Panc1 (cell line): ENCODE measurements at regions not wholly inside any gene's neighbourhood (a gene's known extent, or its start where the extent isn't known, plus 50 kb on each side); places are given as distances from the start of the nearest gene placed in this dataset.

ENCODE experiments used
- ATAC-seq: fragments of 200-7000 bp; cut with Tn5 transposase; 2 replicates; pipeline ENCODE4 v1.9.1; 2020; ENCODE audit warnings: mild to moderate bottlenecking, moderate library complexity
- BruUV-seq: library from RNA; stranded (reverse); fragments of 400-500 nt; replicated peaks from 2 replicates; lab custom pipeline; 2021; lab: Mats Ljungman, UMichigan
- CTCF ChIA-PET: fragments of 300-600 bp; sonication (Branson Sonifier 250); formaldehyde crosslinking; loops from one replicate; lab custom pipeline; 2022; ENCODE audit warnings: antibody characterized with exemption; lab: Charles Lee
- POLR2A ChIA-PET: fragments of 300-600 bp; sonication (Branson Sonifier 250); formaldehyde crosslinking; loops from one replicate; lab custom pipeline; 2022; ENCODE audit warnings: antibody characterized with exemption; lab: Charles Lee
- DNase-seq: peaks from one replicate; pipeline ENCODE4 v3.0.0-alpha.2; 2010; ENCODE audit warnings: low read depth, low spot score
- H3K27ac ChIP-seq: 2 replicates; pipeline ENCODE4 v1.5.1; 2011; ENCODE audit warnings: mild to moderate bottlenecking, low read length, inconsistent platforms
- H3K27me3 ChIP-seq: fragments of 200-500 bp; sonication (Bioruptor generic); 2 replicates; pipeline ENCODE4 v1.6.0; 2014; ENCODE audit warnings: low read length, inconsistent platforms; ENCODE audit not compliant: control insufficient read depth, insufficient read depth
- H3K36me3 ChIP-seq: fragments of 200-500 bp; sonication (Bioruptor generic); 2 replicates; pipeline ENCODE4 v1.5.1; 2014; ENCODE audit warnings: inconsistent platforms, mild to moderate bottlenecking, low read length, moderate library complexity; ENCODE audit not compliant: control insufficient read depth, insufficient read depth
- H3K4me1 ChIP-seq: 2 replicates; pipeline ENCODE4 v1.5.1; 2011; ENCODE audit warnings: inconsistent platforms, mild to moderate bottlenecking, low read length, moderate library complexity; ENCODE audit not compliant: control insufficient read depth, insufficient read depth
- H3K4me3 ChIP-seq, 2 experiments: 2 replicates each; pipeline ENCODE4 v1.5.1; 2011 to 2012; ENCODE audit warnings: low read depth in 2 of 2, low read length in 2 of 2, mild to moderate bottlenecking in 2 of 2, inconsistent platforms in 1 of 2, moderate library complexity in 1 of 2
- H3K9me3 ChIP-seq: fragments of 200-500 bp; sonication (Bioruptor generic); 2 replicates; pipeline ENCODE4 v1.5.1; 2014; ENCODE audit warnings: low read depth, mild to moderate bottlenecking, inconsistent platforms, low read length, moderate library complexity; ENCODE audit not compliant: control insufficient read depth, insufficient read depth
- CTCF ChIP-seq: fragments of 450-650 bp; IDR thresholded peaks from 2 replicates; pipeline ENCODE4 v1.5.1; 2017; ENCODE audit warnings: mild to moderate bottlenecking
- POLR2AphosphoS5 ChIP-seq: IDR thresholded peaks from 2 replicates; pipeline ENCODE4 v1.6.1; 2012; ENCODE audit warnings: mild to moderate bottlenecking, low read depth, low read length, moderate library complexity
- REST ChIP-seq, 2 experiments: IDR thresholded peaks; 2 replicates each; pipeline ENCODE4 v1.6.1; 2011 to 2012; ENCODE audit warnings: low read depth in 2 of 2, control low read depth in 1 of 2, low read length in 1 of 2, mild to moderate bottlenecking in 1 of 2, moderate library complexity in 1 of 2; ENCODE audit not compliant: insufficient read depth in 1 of 2
- SIN3A ChIP-seq: IDR thresholded peaks from 2 replicates; pipeline ENCODE4 v1.6.1; 2012; ENCODE audit warnings: low read depth, mild to moderate bottlenecking, low read length, moderate library complexity, borderline replicate concordance; ENCODE audit not compliant: insufficient read depth
- TCF7L2 ChIP-seq: IDR thresholded peaks from 2 replicates; pipeline ENCODE4 v1.6.1; 2011; ENCODE audit warnings: mild to moderate bottlenecking, low read depth, low read length, inconsistent platforms
- in situ Hi-C: cut with HindIII; loops from 2 replicates; pipeline ENCODE4 v1.10.0; 2016; ENCODE audit warnings: low sequenced_read_pairs, low pct_unique_long_range_greater_than_20kb
- intact Hi-C: fragments of 100-400 bp; cut with micrococcal nuclease; formaldehyde crosslinking; loops from one replicate; pipeline ENCODE4 v1.10.0; 2022; ENCODE audit not compliant: unreplicated experiment

- ChIA-PET POLR2A (no interaction called here), CTCF (no interaction called here)
- DNase-seq: no peak
- no peak overlapping the region for H3K27ac ChIP-seq
- H3K9me3 ChIP-seq: no peaks in the 10 kb centered on the region
- BruUV-seq: no TSS peak
- intact Hi-C loops (no loop called here), in situ Hi-C loops (no loop called here)
- no peak for TF ChIP-seq REST (IDR thresholded peaks at IDR 0.05; ENCODE audit: insufficient read depth in 1 of 2, low read depth in 2 of 2, low read length in 1 of 2)
- no peaks in the 10 kb centered on the region for H3K36me3 ChIP-seq
- no peak overlapping the region for H3K4me3 ChIP-seq
- no peak for ATAC-seq
- no peaks in the 10 kb centered on the region for H3K4me1 ChIP-seq
- H3K27me3 ChIP-seq: no peaks in the 10 kb centered on the region
Measured at GRCh38 chr12:114760151-114760877, 76.3 kb upstream of the TBX3 start.

- Histone ChIP-seq H3K9me3 (no peaks in the 10 kb centered on the region), H3K4me3 (no peak overlapping the region), H3K36me3 (no peaks in the 10 kb centered on the region), H3K27ac (no peak overlapping the region), H3K4me1 (no peaks in the 10 kb centered on the region), H3K27me3 (no peaks in the 10 kb centered on the region)
- no TSS peak for BruUV-seq
- ATAC-seq (no peak), DNase-seq (no peak)
- no peak for TF ChIP-seq TCF7L2
- no peak for TF ChIP-seq REST (IDR thresholded peaks at IDR 0.05; ENCODE audit: insufficient read depth in 1 of 2, low read depth in 2 of 2, low read length in 1 of 2)
- TF ChIP-seq CTCF: no peak
- TF ChIP-seq SIN3A: no peak
- no peak for TF ChIP-seq POLR2AphosphoS5
- in situ Hi-C loops (no loop called here), intact Hi-C loops (no loop called here)
- CTCF ChIA-PET: no interaction called here
- POLR2A ChIA-PET: interaction anchor here (0.6 kb wide), 1 partner anchor 73 kb away, joined by 14 read pairs; no protein-coding TSS in a partner anchor
Measured at GRCh38 chr12:114759635-114760034, 75.7 kb upstream of the TBX3 start.
